ENCODE measurements at regions not wholly inside any gene's neighbourhood (a gene's known extent, or its start where the extent isn't known, plus 50 kb on each side); places are given as distances from the start of the nearest gene placed in this dataset.

DNA sequence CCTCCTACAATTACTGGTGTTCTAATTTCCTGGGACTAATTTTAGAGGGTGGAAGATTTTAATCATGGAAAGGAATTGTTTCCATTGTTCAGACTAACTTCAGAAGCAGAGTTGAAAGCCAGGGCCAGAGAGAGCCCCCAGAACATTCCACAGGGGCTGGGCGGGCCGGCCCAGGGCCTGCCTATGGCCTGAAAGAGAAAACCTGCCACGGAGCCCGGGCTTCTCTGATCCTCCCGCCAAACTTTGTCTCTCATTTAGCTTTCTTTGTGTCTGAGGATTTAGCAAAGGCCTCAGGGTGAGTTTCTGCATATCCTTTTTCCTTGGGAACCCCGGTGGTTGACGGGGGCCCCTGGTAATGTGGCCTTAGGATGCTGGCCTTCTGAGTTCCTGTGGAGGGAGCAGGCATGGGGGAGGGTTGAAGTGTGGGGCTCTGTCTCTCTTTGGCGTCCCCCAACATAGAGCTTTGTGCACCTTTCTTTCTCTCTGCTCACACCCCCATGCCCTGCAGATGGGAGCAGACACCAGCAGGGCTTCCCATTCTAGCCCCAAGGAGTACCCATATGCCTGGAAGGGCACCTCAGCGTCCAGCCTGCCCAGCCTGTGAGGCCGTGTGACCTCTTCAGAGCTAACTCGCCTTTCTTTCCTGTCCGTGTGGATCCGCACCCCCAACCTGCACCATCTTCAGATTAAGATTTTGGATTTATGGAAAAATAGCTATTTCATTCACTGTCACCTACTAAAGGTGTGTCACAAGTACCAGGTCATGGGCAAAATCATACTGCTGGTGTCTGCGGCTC lies 539.5 kb downstream of the FGF9 start:
- FAIRE-seq (no peak), DNase-seq (ENCODE audit: low read depth, low spot score) (no peak)
- Histone ChIP-seq H3K27me3 (ENCODE audit: control insufficient read depth in 2 of 2, insufficient read depth in 2 of 2, low read length in 2 of 2) (no peaks in the 10 kb centered on the region), H3K4me2 (ENCODE audit: insufficient read depth, low read length) (no peak overlapping the region), H3K4me1 (ENCODE audit: control insufficient read depth, extremely low read depth, insufficient read depth, low read length) (no peaks in the 10 kb centered on the region), H3K9ac (replicated peaks; ENCODE audit: extremely low read depth, insufficient read depth, low read length) (no peak overlapping the region), H3K9me1 (replicated peaks; ENCODE audit: control insufficient read depth, extremely low read depth, insufficient read depth, low read length) (no peaks in the 10 kb centered on the region), H3K79me2 (ENCODE audit: control insufficient read depth, insufficient read depth, low read length) (no peaks in the 10 kb centered on the region), H3K4me3 (replicated peaks in 1 of 3; ENCODE audit: insufficient read depth in 1 of 3, low read depth in 1 of 3, low read length in 3 of 3) (no peak overlapping the region), H3K9me3 (replicated peaks; ENCODE audit: control insufficient read depth, insufficient read depth, low read length) (peaks cover 15% of the 10 kb centered on the region), H3K27ac (ENCODE audit: insufficient read depth, low read depth, low read length) (no peak overlapping the region), H4K20me1 (replicated peaks; ENCODE audit: control insufficient read depth, extremely low read depth, insufficient read depth, low read length) (no peaks in the 10 kb centered on the region), H3K36me3 (ENCODE audit: control insufficient read depth in 2 of 2, extremely low read depth in 1 of 2, insufficient read depth in 2 of 2, low read length in 2 of 2) (no peaks in the 10 kb centered on the region), H2AFZ (ENCODE audit: low read depth, low read length) (no peak overlapping the region)
- dilution Hi-C loops (cut with MboI; ENCODE audit: extremely low pct_ligation_motif_present, low sequenced_read_pairs): no loop called here
- intact Hi-C loops (cut with micrococcal nuclease): no loop called here
- TF ChIP-seq, protein P1, sequence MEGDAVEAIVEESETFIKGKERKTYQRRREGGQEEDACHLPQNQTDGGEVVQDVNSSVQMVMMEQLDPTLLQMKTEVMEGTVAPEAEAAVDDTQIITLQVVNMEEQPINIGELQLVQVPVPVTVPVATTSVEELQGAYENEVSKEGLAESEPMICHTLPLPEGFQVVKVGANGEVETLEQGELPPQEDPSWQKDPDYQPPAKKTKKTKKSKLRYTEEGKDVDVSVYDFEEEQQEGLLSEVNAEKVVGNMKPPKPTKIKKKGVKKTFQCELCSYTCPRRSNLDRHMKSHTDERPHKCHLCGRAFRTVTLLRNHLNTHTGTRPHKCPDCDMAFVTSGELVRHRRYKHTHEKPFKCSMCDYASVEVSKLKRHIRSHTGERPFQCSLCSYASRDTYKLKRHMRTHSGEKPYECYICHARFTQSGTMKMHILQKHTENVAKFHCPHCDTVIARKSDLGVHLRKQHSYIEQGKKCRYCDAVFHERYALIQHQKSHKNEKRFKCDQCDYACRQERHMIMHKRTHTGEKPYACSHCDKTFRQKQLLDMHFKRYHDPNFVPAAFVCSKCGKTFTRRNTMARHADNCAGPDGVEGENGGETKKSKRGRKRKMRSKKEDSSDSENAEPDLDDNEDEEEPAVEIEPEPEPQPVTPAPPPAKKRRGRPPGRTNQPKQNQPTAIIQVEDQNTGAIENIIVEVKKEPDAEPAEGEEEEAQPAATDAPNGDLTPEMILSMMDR (IDR thresholded peaks at IDR 0.05; ENCODE audit: extremely low read depth in 1 of 2, insufficient read depth in 1 of 2, low read depth in 1 of 2, low read length in 2 of 2): no peak
- TF ChIP-seq MAX (IDR thresholded peaks at IDR 0.05; ENCODE audit: insufficient read depth, insufficient read length) (no peak), GATA2 (IDR thresholded peaks at IDR 0.05; ENCODE audit: insufficient read depth, insufficient read length, low read depth, low read length) (no peak), JUN (IDR thresholded peaks at IDR 0.05; ENCODE audit: borderline replicate concordance, insufficient read depth, insufficient read length, low read depth) (no peak), POLR2A (IDR thresholded peaks at IDR 0.05; ENCODE audit: low read depth, low read length) (no peak), FOS (IDR thresholded peaks at IDR 0.05; ENCODE audit: borderline replicate concordance, insufficient read depth, low read length) (no peak), POLR2AphosphoS5 (IDR thresholded peaks at IDR 0.05; ENCODE audit: insufficient read depth, low read depth, low read length) (no peak), EZH2 (IDR thresholded peaks at IDR 0.05; ENCODE audit: borderline replicate concordance, low read depth, low read length, severe bottlenecking) (no peak), MYC (IDR thresholded peaks at IDR 0.05; ENCODE audit: low read depth, low read length) (no peak)
- CTCF ChIA-PET: no interaction called here
- no TSS peak for BruUV-seq (replicated peaks)
- POLR2A ChIA-PET: no interaction called here

All from endothelial cell of umbilical vein (primary cell).